HCT116 (cell line): ENCODE measurements at regions not wholly inside any gene's neighbourhood (a gene's known extent, or its start where the extent isn't known, plus 50 kb on each side); places are given as distances from the start of the nearest gene placed in this dataset.

ENCODE experiments used
- ATAC-seq: fragments of 200-7000 bp; cut with Tn5 transposase; 2 replicates; pipeline ENCODE4 v1.9.1; 2020; ENCODE audit warnings: mild to moderate bottlenecking, moderate library complexity
- BruUV-seq: library from RNA; stranded (reverse); fragments of 400-500 nt; replicated peaks from 2 replicates; lab custom pipeline; 2021; lab: Mats Ljungman, UMichigan
- CTCF ChIA-PET: fragments of 300-600 bp; sonication (Branson Sonifier 250); formaldehyde crosslinking; loops from one replicate; lab custom pipeline; 2021; ENCODE audit warnings: antibody characterized with exemption; lab: Charles Lee
- POLR2A ChIA-PET: fragments of 300-600, 350-600 bp; sonication (Branson Sonifier 250); formaldehyde crosslinking; loops from one replicate; lab custom pipeline; 2021; ENCODE audit warnings: antibody characterized with exemption; lab: Charles Lee
- RAD21 ChIA-PET, 2 experiments: fragments of 300-600 bp; sonication (Branson Sonifier 250); formaldehyde crosslinking; loops; one replicate each; lab custom pipeline; 2023; ENCODE audit warnings: low total read pairs in 2 of 2; ENCODE audit not compliant: uncharacterized antibody in 2 of 2, unreplicated experiment in 2 of 2, low non-redundant PET in 1 of 2; lab: Charles Lee
- DNase-seq: peaks from one replicate; pipeline ENCODE4 v3.0.0-alpha.2; 2010; ENCODE audit warnings: low read depth, low spot score
- H2AFZ ChIP-seq: fragments of 200-600 bp; shearing (Covaris generic), sonication (generic); 2 replicates; pipeline ENCODE4 v1.6.1; 2017; ENCODE audit warnings: low read depth, mixed run types, mixed read lengths, antibody characterized with exemption, low read length; ENCODE audit not compliant: poor library complexity, severe bottlenecking
- H3K27ac ChIP-seq: 2 replicates; pipeline ENCODE4 v1.5.1; 2012; ENCODE audit warnings: low read depth, low read length
- H3K27me3 ChIP-seq: fragments of 200-600 bp; sonication (generic); 2 replicates; pipeline ENCODE4 v1.6.1; 2016; ENCODE audit warnings: mixed run types, low read length, mixed read lengths; ENCODE audit not compliant: insufficient read depth
- H3K36me3 ChIP-seq, 2 experiments: fragments of 200-500 bp in 1 of 2; fragments of 200-600 bp in 1 of 2; sonication (Bioruptor generic) in 1 of 2; sonication (generic) in 1 of 2; 2 replicates each; pipeline versions ENCODE4 v1.5.1 to v1.6.1; 2014 to 2016; ENCODE audit warnings: low read length in 2 of 2, inconsistent platforms in 1 of 2, mixed read lengths in 1 of 2, mixed run types in 1 of 2; ENCODE audit not compliant: insufficient read depth in 2 of 2, control insufficient read depth in 1 of 2
- H3K4me1 ChIP-seq, 2 experiments: fragments of 200-600 bp in 1 of 2; sonication (generic) in 1 of 2; 2 replicates each; pipeline versions ENCODE4 v1.5.1 to v1.6.1; 2012 to 2017; ENCODE audit warnings: low read length in 2 of 2, inconsistent platforms in 1 of 2, mild to moderate bottlenecking in 1 of 2, mixed read lengths in 1 of 2, mixed run types in 1 of 2, moderate library complexity in 1 of 2; ENCODE audit not compliant: insufficient read depth in 2 of 2, control insufficient read depth in 1 of 2
- H3K4me2 ChIP-seq: fragments of 200-600 bp; sonication (generic); 2 replicates; pipeline ENCODE4 v1.6.1; 2017; ENCODE audit warnings: mixed run types, low read length, mixed read lengths
- H3K4me3 ChIP-seq, 2 experiments: fragments of 200-600 bp in 1 of 2; sonication (generic) in 1 of 2; replicated peaks in 1 of 2; 2 replicates each; pipeline ENCODE4 v1.5.1; 2011 to 2016; ENCODE audit warnings: low read length in 2 of 2, control low read depth in 1 of 2, low read depth in 1 of 2, mild to moderate bottlenecking in 1 of 2, mixed read lengths in 1 of 2, mixed run types in 1 of 2
- H3K79me2 ChIP-seq: fragments of 200-600 bp; sonication (generic); 2 replicates; pipeline ENCODE4 v1.6.1; 2017; ENCODE audit warnings: mild to moderate bottlenecking, mixed run types, low read length, moderate library complexity, mixed read lengths; ENCODE audit not compliant: insufficient read depth
- H3K9ac ChIP-seq: fragments of 200-600 bp; sonication (generic); 2 replicates; pipeline ENCODE4 v1.6.1; 2016; ENCODE audit warnings: low read length, mixed read lengths
- H3K9me2 ChIP-seq: fragments of 200-600 bp; sonication (generic), shearing (Covaris generic); 2 replicates; pipeline ENCODE4 v1.6.1; 2017; ENCODE audit warnings: mixed run types, mild to moderate bottlenecking, moderate library complexity; ENCODE audit not compliant: insufficient read depth
- H3K9me3 ChIP-seq, 2 experiments: fragments of 200-500 bp in 1 of 2; fragments of 200-600 bp in 1 of 2; sonication (Bioruptor generic) in 1 of 2; sonication (generic) in 1 of 2; 2 replicates each; pipeline ENCODE4 v1.6.1; 2014 to 2017; ENCODE audit warnings: low read length in 2 of 2, mixed read lengths in 2 of 2, inconsistent platforms in 1 of 2, low read depth in 1 of 2, mild to moderate bottlenecking in 1 of 2, mixed run types in 1 of 2, moderate library complexity in 1 of 2; ENCODE audit not compliant: control insufficient read depth in 1 of 2, insufficient read depth in 1 of 2
- H4K20me1 ChIP-seq: fragments of 200-600 bp; sonication (generic), shearing (Covaris generic); 2 replicates; pipeline ENCODE4 v1.6.1; 2017; ENCODE audit warnings: mixed run types, mild to moderate bottlenecking, moderate library complexity; ENCODE audit not compliant: insufficient read depth
- EZH2phosphoT487 ChIP-seq: fragments of 200-600 bp; IDR thresholded peaks from 2 replicates; pipeline ENCODE4 v1.6.1; 2018; ENCODE audit warnings: antibody characterized with exemption, borderline replicate concordance
- POLR2A ChIP-seq: IDR thresholded peaks from 2 replicates; pipeline ENCODE4 v1.7.0; 2011; ENCODE audit warnings: borderline replicate concordance; ENCODE audit not compliant: insufficient read depth, insufficient read length; ENCODE audit errors: extremely low read depth
- RAD21 ChIP-seq: IDR thresholded peaks from 2 replicates; pipeline ENCODE4 v1.6.1; 2012; ENCODE audit warnings: low read depth, mild to moderate bottlenecking
- SP1 ChIP-seq: IDR thresholded peaks from 2 replicates; pipeline ENCODE4 v1.6.1; 2012; ENCODE audit warnings: low read depth
- SRF ChIP-seq: IDR thresholded peaks from 2 replicates; pipeline ENCODE4 v1.6.1; 2012; ENCODE audit warnings: low read depth
- ZFX ChIP-seq: fragments of 450-650 bp; IDR thresholded peaks from 2 replicates; pipeline ENCODE4 v1.6.1; 2017
- intact Hi-C: fragments of 100-400 bp; cut with micrococcal nuclease; formaldehyde crosslinking; loops from 2 replicates; pipeline ENCODE4 v1.10.0; 2022
- TF ChIP-seq, protein P1 (sequence below): IDR thresholded peaks from 2 replicates; pipeline ENCODE4 v1.6.1; 2011; ENCODE audit warnings: mild to moderate bottlenecking, low read length, moderate library complexity; ENCODE audit not compliant: insufficient replicate concordance; ENCODE audit errors: extremely low read depth
- TF ChIP-seq, protein P2 (sequence below), 3 experiments: fragments of 200-600 bp in 1 of 3; sonication (generic) in 1 of 3; IDR thresholded peaks in 2 of 3; conservative IDR thresholded peaks in 1 of 3; 2 replicates each; pipeline ENCODE4 v1.5.1; 2012 to 2017; ENCODE audit warnings: low read depth in 2 of 3, low read length in 2 of 3, antibody characterized with exemption in 1 of 3, borderline replicate concordance in 1 of 3, control low read depth in 1 of 3, mild to moderate bottlenecking in 1 of 3, mixed read lengths in 1 of 3, mixed run types in 1 of 3, moderate library complexity in 1 of 3; ENCODE audit not compliant: insufficient read depth in 1 of 3

DNA sequence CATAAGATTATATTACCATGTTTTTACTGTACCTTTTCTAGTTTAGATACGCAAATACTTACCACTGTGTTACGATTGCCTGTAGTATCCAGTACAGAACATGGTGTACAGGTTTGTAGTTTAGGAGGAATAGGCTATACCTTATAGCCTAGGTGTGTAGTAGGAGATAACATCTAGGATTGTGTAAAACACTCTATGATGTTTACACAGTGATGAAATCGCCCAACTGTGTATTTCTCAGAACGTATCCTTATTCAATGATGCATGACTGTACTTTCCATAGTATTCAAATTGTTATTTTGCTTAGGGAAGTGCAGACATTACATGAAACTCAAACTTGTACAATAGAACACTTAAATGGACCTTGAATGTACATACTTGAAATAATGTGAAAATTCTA lies 188.1 kb upstream of the PDGFD start:
- H3K4me3 ChIP-seq, result no peak overlapping the region
- BruUV-seq, result no TSS peak
- no peaks in the 10 kb centered on the region for H3K36me3 ChIP-seq
- 0 out of 4 replicates have a peak, but pooled peaks cover 0 to 3% of the 10 kb centered on the region in 2 experiments for H3K9me3 ChIP-seq
- no peaks in the 10 kb centered on the region for H3K4me1 ChIP-seq
- H4K20me1 ChIP-seq, result no peaks in the 10 kb centered on the region
- POLR2A ChIA-PET, result no interaction called here
- no peaks in the 10 kb centered on the region for H3K27me3 ChIP-seq
- no peak for ATAC-seq
- H3K9me2 ChIP-seq, result no peaks in the 10 kb centered on the region
- H3K4me2 ChIP-seq, result no peak overlapping the region
- intact Hi-C loops, result no loop called here
- RAD21 ChIA-PET, result no interaction called here
- H3K79me2 ChIP-seq, result no peaks in the 10 kb centered on the region
- no peak for TF ChIP-seq ZFX
- TF ChIP-seq EZH2phosphoT487, result no peak
- no peak for TF ChIP-seq RAD21
- no peak for TF ChIP-seq SRF
- no peak for TF ChIP-seq POLR2A
- TF ChIP-seq, protein P1, sequence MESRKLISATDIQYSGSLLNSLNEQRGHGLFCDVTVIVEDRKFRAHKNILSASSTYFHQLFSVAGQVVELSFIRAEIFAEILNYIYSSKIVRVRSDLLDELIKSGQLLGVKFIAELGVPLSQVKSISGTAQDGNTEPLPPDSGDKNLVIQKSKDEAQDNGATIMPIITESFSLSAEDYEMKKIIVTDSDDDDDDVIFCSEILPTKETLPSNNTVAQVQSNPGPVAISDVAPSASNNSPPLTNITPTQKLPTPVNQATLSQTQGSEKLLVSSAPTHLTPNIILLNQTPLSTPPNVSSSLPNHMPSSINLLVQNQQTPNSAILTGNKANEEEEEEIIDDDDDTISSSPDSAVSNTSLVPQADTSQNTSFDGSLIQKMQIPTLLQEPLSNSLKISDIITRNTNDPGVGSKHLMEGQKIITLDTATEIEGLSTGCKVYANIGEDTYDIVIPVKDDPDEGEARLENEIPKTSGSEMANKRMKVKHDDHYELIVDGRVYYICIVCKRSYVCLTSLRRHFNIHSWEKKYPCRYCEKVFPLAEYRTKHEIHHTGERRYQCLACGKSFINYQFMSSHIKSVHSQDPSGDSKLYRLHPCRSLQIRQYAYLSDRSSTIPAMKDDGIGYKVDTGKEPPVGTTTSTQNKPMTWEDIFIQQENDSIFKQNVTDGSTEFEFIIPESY, result no peak
- H3K27ac ChIP-seq, result no peak overlapping the region
- no peak overlapping the region for H3K9ac ChIP-seq
- no peak overlapping the region for H2AFZ ChIP-seq
- CTCF ChIA-PET, result no interaction called here
- no peak for DNase-seq

DNA sequence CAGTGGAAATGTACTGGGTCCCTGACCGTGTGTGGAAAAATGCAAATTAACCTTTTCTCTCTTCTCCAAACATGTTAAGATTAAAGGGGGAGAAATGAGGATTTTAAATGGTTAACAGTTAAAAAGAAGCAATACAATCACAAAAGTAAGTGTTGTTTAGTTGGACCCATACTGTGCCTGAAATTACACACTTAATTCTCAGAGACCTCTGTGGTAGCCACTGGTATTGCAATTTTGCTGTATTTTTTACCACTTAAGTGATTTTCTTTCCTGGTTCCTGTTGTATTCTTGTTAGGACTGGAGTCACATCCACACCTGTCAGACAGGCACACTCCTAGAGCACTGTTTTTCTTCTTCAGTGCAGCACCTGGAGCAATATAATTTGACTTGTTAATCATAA lies 179.6 kb upstream of the PDGFD start:
- ChIA-PET RAD21 (no interaction called here), CTCF (no interaction called here), POLR2A (no interaction called here)
- Histone ChIP-seq H3K9ac (no peak overlapping the region), H3K36me3 (no peaks in the 10 kb centered on the region), H3K4me2 (no peak overlapping the region), H3K9me3 (no peaks in the 10 kb centered on the region), H3K9me2 (no peaks in the 10 kb centered on the region), H3K27me3 (no peaks in the 10 kb centered on the region), H3K4me1 (no peaks in the 10 kb centered on the region), H3K4me3 (no peak overlapping the region), H2AFZ (peak overlapping the region; percentile 94), H3K79me2 (no peaks in the 10 kb centered on the region)
- peak; percentile 78 for ATAC-seq
- peak; percentile 31 for DNase-seq
- intact Hi-C loops, result loop anchor here (5.0 kb wide), 1 partner anchor 51 kb away; no protein-coding TSS in a partner anchor
- no TSS peak for BruUV-seq
- TF ChIP-seq SP1 (no peak), RAD21 (0 out of 2 replicates have a peak, but pooled peaks have one; percentile 2)
- TF ChIP-seq, protein P2, sequence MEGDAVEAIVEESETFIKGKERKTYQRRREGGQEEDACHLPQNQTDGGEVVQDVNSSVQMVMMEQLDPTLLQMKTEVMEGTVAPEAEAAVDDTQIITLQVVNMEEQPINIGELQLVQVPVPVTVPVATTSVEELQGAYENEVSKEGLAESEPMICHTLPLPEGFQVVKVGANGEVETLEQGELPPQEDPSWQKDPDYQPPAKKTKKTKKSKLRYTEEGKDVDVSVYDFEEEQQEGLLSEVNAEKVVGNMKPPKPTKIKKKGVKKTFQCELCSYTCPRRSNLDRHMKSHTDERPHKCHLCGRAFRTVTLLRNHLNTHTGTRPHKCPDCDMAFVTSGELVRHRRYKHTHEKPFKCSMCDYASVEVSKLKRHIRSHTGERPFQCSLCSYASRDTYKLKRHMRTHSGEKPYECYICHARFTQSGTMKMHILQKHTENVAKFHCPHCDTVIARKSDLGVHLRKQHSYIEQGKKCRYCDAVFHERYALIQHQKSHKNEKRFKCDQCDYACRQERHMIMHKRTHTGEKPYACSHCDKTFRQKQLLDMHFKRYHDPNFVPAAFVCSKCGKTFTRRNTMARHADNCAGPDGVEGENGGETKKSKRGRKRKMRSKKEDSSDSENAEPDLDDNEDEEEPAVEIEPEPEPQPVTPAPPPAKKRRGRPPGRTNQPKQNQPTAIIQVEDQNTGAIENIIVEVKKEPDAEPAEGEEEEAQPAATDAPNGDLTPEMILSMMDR (IDR thresholded peaks at IDR 0.05 in 2 of 3, conservative IDR thresholded peaks at IDR 0.05 in 1 of 3; ENCODE audit: borderline replicate concordance in 1 of 3, insufficient read depth in 1 of 3, low read depth in 2 of 3, low read length in 2 of 3), result peak in 2 of 3 experiments; percentile 36 to 48; a peak in 3 of 6 replicates
- TF ChIP-seq, all 23 proteins: peak for 2
- H4K20me1 ChIP-seq, result no peaks in the 10 kb centered on the region
- H3K27ac ChIP-seq, result no peak overlapping the region
